ENCODE measurements at regions not wholly inside any gene's neighbourhood (a gene's known extent, or its start where the extent isn't known, plus 50 kb on each side); places are given as distances from the start of the nearest gene placed in this dataset.
"Not testable (repeated sequence)": the region's sequence is repeated elsewhere in the genome, so short reads cannot be mapped to it uniquely, and the experiment has no call there.

GRCh38 chr2:212897296-212897695, 254.1 kb downstream of the IKZF2 start:
- DNase-seq: no peak
- TF ChIP-seq, protein P1, sequence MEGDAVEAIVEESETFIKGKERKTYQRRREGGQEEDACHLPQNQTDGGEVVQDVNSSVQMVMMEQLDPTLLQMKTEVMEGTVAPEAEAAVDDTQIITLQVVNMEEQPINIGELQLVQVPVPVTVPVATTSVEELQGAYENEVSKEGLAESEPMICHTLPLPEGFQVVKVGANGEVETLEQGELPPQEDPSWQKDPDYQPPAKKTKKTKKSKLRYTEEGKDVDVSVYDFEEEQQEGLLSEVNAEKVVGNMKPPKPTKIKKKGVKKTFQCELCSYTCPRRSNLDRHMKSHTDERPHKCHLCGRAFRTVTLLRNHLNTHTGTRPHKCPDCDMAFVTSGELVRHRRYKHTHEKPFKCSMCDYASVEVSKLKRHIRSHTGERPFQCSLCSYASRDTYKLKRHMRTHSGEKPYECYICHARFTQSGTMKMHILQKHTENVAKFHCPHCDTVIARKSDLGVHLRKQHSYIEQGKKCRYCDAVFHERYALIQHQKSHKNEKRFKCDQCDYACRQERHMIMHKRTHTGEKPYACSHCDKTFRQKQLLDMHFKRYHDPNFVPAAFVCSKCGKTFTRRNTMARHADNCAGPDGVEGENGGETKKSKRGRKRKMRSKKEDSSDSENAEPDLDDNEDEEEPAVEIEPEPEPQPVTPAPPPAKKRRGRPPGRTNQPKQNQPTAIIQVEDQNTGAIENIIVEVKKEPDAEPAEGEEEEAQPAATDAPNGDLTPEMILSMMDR (IDR thresholded peaks at IDR 0.05; ENCODE audit: low read depth, low read length): no peak
- H3K27me3 ChIP-seq: peaks cover 3% of the 10 kb centered on the region; the same call in 1 of the 2 replicates
- no peaks in the 10 kb centered on the region for H3K9me3 ChIP-seq
- no peak overlapping the region for H3K4me3 ChIP-seq (ENCODE audit: low read depth, low read length)
- no peaks in the 10 kb centered on the region for H3K36me3 ChIP-seq
- H3K4me1 ChIP-seq: no peaks in the 10 kb centered on the region

DNA sequence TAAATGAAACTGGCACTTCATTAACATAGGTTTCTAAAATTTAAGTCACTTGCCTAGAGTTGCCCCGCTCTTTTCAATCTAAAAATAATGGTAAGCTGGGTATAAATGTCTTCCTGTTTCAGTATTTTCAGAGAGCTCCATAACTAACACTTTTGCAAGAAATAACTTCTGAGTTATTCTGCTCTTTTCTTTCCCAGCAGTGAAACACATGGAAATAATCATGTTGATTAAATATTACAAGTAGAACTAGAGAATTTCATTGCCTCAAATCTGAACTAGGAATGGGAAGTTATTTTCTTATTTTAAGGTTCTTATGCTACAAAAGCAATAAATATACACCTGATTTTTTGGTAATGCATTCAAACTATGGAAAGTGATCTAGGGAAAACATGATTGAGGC, 257.4 kb downstream of the IKZF2 start:
- no peak for DNase-seq
- no peak overlapping the region for H3K4me3 ChIP-seq (ENCODE audit: low read depth, low read length)
- H3K4me1 ChIP-seq: no peaks in the 10 kb centered on the region
- H3K27me3 ChIP-seq: peaks cover 3% of the 10 kb centered on the region; the same call in 1 of the 2 replicates
- no peaks in the 10 kb centered on the region for H3K36me3 ChIP-seq
- TF ChIP-seq, protein P1 (IDR thresholded peaks at IDR 0.05; ENCODE audit: low read depth, low read length): no peak
- H3K9me3 ChIP-seq: no peaks in the 10 kb centered on the region

- TF ChIP-seq, protein P1 (IDR thresholded peaks at IDR 0.05; ENCODE audit: low read depth, low read length): no peak
- Histone ChIP-seq H3K36me3 (no peaks in the 10 kb centered on the region), H3K4me3 (ENCODE audit: low read depth, low read length) (no peak overlapping the region), H3K27me3 (peaks cover 3% of the 10 kb centered on the region; the same call in 1 of the 2 replicates), H3K9me3 (no peaks in the 10 kb centered on the region), H3K4me1 (no peaks in the 10 kb centered on the region)
- DNase-seq: no peak
Observed at GRCh38 chr2:212893216-212893615, 258.2 kb downstream of the IKZF2 start.

GRCh38 chr2:212892193-212892592, 259.2 kb downstream of the IKZF2 start:
- no peaks in the 10 kb centered on the region for H3K4me1 ChIP-seq
- DNase-seq: peak; percentile 18
- no peaks in the 10 kb centered on the region for H3K9me3 ChIP-seq
- H3K36me3 ChIP-seq: no peaks in the 10 kb centered on the region
- TF ChIP-seq, protein P1 (IDR thresholded peaks at IDR 0.05; ENCODE audit: low read depth, low read length): peak; percentile 55
- no peak overlapping the region for H3K4me3 ChIP-seq (ENCODE audit: low read depth, low read length)
- H3K27me3 ChIP-seq: peaks cover 3% of the 10 kb centered on the region; the same call in 1 of the 2 replicates

- Histone ChIP-seq H3K4me3 (ENCODE audit: low read depth, low read length) (no peak overlapping the region), H3K27me3 (peaks cover 3% of the 10 kb centered on the region; the same call in 1 of the 2 replicates), H3K4me1 (no peaks in the 10 kb centered on the region), H3K9me3 (no peaks in the 10 kb centered on the region), H3K36me3 (no peaks in the 10 kb centered on the region)
- TF ChIP-seq, protein P1 (IDR thresholded peaks at IDR 0.05; ENCODE audit: low read depth, low read length): no peak
- DNase-seq: no peak
Observed at GRCh38 chr2:212891580-212891979, 259.8 kb downstream of the IKZF2 start.

DNA sequence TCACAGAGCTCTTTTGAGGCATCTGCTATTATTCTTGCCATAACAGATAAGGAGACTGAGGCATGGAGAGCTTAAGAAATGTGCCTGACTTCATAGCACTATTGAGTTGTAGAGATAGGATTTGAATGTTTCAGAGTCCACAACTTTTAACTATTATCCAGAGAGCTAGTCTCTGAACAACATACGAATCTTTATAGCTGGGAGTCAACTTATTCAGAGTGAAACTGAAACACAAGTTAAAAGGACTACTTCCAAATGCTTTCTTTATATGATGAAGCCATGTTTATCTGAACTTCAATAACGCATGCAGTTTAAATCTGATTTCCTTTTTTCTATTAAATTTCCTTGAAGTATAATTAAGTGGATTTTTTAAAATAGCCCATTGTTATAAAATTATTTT, 268.8 kb downstream of the IKZF2 start:
- Histone ChIP-seq H3K4me3 (ENCODE audit: low read depth, low read length) (no peak overlapping the region), H3K36me3 (no peaks in the 10 kb centered on the region), H3K4me1 (no peaks in the 10 kb centered on the region), H3K27me3 (no peaks in the 10 kb centered on the region), H3K9me3 (no peaks in the 10 kb centered on the region)
- DNase-seq: no peak
- TF ChIP-seq, protein P1 (IDR thresholded peaks at IDR 0.05; ENCODE audit: low read depth, low read length): no peak

GRCh38 chr2:212876556-212876955, 274.9 kb downstream of the IKZF2 start:
- not testable (repeated sequence) for H3K36me3 ChIP-seq; H3K4me1 ChIP-seq; DNase-seq; H3K4me3 ChIP-seq (ENCODE audit: low read depth, low read length); H3K9me3 ChIP-seq; H3K27me3 ChIP-seq

DNA sequence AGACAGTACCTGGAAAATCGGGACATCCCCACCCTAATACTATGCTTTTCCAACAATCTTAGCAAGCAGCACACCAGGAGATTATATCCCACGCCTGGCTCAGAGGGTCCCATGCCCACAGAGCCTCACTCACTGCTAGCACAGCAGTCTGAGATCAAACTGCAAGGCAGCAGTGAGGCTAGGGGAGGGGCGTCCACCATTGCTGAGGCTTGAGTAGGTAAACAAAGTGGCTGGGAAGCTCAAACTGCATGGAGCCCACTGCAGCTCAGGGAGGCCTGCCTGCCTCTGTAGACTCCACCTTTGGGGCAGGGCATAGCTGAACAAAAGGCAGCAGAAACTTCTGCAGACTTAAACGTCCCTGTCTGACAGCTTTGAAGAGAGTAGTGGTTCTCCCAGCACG, 275.5 kb downstream of the IKZF2 start:
- H3K36me3 ChIP-seq; H3K4me1 ChIP-seq; H3K4me3 ChIP-seq (ENCODE audit: low read depth, low read length); H3K27me3 ChIP-seq; DNase-seq; H3K9me3 ChIP-seq: not testable (repeated sequence)

Data from BE2C (cell line).